Breast epithelium (tissue), 3 donors: ENCODE measurements at regions not wholly inside any gene's neighbourhood (a gene's known extent, or its start where the extent isn't known, plus 50 kb on each side); places are given as distances from the start of the nearest gene placed in this dataset.

ENCODE experiments used
- POLR2A ChIP-seq: fragments of 450-650 bp; IDR thresholded peaks from one replicate; pipeline ENCODE4 v1.6.1; 2016; ENCODE audit warnings: antibody characterized with exemption, mild to moderate bottlenecking, moderate library complexity
- POLR2AphosphoS5 ChIP-seq, 3 donors: sonication (generic); formaldehyde crosslinking; IDR thresholded peaks; one replicate each; pipeline ENCODE4 v1.6.1; 2017; ENCODE audit warnings: antibody characterized with exemption in 3 of 3
- TF ChIP-seq, protein P1 (sequence below), 3 donors: fragments of 450-650 bp; IDR thresholded peaks; one replicate each; pipeline ENCODE4 v1.5.1; 2016 to 2017; ENCODE audit warnings: antibody characterized with exemption in 3 of 3, mild to moderate bottlenecking in 3 of 3, moderate library complexity in 3 of 3

DNA sequence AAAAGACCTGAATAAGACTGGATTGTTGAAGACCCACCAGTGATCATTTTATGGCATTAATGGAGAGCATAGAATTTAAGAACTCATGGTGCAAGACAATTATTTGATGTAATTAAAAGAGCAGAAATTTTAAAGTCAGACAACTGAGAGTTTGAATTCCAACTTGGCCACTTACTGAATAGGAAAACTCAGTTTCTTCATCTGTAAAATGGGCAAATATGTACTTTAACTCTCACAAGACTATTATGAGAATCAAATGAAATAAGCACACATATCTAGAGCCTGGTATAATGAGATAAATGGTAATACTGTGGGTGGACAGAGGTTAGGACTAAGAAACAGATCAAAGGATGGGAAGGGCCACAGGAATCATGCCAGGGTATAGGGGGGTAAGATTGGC, 88.0 kb downstream of the SOX9 start:
- TF ChIP-seq, protein P1, sequence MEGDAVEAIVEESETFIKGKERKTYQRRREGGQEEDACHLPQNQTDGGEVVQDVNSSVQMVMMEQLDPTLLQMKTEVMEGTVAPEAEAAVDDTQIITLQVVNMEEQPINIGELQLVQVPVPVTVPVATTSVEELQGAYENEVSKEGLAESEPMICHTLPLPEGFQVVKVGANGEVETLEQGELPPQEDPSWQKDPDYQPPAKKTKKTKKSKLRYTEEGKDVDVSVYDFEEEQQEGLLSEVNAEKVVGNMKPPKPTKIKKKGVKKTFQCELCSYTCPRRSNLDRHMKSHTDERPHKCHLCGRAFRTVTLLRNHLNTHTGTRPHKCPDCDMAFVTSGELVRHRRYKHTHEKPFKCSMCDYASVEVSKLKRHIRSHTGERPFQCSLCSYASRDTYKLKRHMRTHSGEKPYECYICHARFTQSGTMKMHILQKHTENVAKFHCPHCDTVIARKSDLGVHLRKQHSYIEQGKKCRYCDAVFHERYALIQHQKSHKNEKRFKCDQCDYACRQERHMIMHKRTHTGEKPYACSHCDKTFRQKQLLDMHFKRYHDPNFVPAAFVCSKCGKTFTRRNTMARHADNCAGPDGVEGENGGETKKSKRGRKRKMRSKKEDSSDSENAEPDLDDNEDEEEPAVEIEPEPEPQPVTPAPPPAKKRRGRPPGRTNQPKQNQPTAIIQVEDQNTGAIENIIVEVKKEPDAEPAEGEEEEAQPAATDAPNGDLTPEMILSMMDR (IDR thresholded peaks at IDR 0.05): no peak
- no peak for TF ChIP-seq POLR2A
- TF ChIP-seq POLR2AphosphoS5 (IDR thresholded peaks at IDR 0.05): no peak
